H9 (cell line): ENCODE measurements at regions not wholly inside any gene's neighbourhood (a gene's known extent, or its start where the extent isn't known, plus 50 kb on each side); places are given as distances from the start of the nearest gene placed in this dataset.
A peak's percentile ranks its signal among the peaks of the same experiment; 100 is the strongest.

Experiments used
- DNase-seq: peaks from one replicate; pipeline ENCODE4 v3.0.0-alpha.2; 2017
- H2AFZ ChIP-seq: one replicate; pipeline ENCODE4 v1.6.1; 2013; ENCODE audit warnings: mild to moderate bottlenecking, low read length, control low read depth, moderate library complexity
- H2AK5ac ChIP-seq: 2 replicates; pipeline ENCODE4 v1.6.1; 2013; ENCODE audit warnings: low read length, control low read depth, mixed read lengths; ENCODE audit not compliant: insufficient read length
- H2BK120ac ChIP-seq: one replicate; pipeline ENCODE4 v1.6.1; 2013; ENCODE audit warnings: low read depth, mild to moderate bottlenecking, low read length, control low read depth, inconsistent platforms; ENCODE audit not compliant: poor library complexity, severe bottlenecking
- H2BK12ac ChIP-seq: 2 replicates; pipeline ENCODE4 v1.6.1; 2013; ENCODE audit warnings: low read length, control low read depth, mixed read lengths, low read depth; ENCODE audit not compliant: insufficient read length
- H2BK15ac ChIP-seq: 2 replicates; pipeline ENCODE4 v1.6.1; 2013; ENCODE audit warnings: low read depth, low read length, control low read depth
- H2BK20ac ChIP-seq: one replicate; pipeline ENCODE4 v1.6.1; 2013; ENCODE audit warnings: low read depth, mild to moderate bottlenecking, low read length, control low read depth, inconsistent platforms; ENCODE audit not compliant: poor library complexity, severe bottlenecking
- H2BK5ac ChIP-seq: 2 replicates; pipeline ENCODE4 v1.6.1; 2013; ENCODE audit warnings: low read length, control low read depth, mixed read lengths; ENCODE audit not compliant: insufficient read length
- H3K14ac ChIP-seq: 2 replicates; pipeline ENCODE4 v1.6.1; 2013; ENCODE audit warnings: low read length, control low read depth; ENCODE audit not compliant: insufficient read depth
- H3K18ac ChIP-seq: 2 replicates; pipeline ENCODE4 v1.6.1; 2013; ENCODE audit warnings: low read depth, mild to moderate bottlenecking, mixed read lengths, low read length, control low read depth; ENCODE audit not compliant: insufficient read length
- H3K23ac ChIP-seq: 2 replicates; pipeline ENCODE4 v1.6.1; 2013; ENCODE audit warnings: low read length, control low read depth, mixed read lengths, low read depth; ENCODE audit not compliant: insufficient read length
- H3K23me2 ChIP-seq: 2 replicates; pipeline ENCODE4 v1.6.1; 2013; ENCODE audit warnings: low read depth, mild to moderate bottlenecking, mixed read lengths, low read length, control low read depth; ENCODE audit not compliant: insufficient read length, poor library complexity, severe bottlenecking
- H3K27ac ChIP-seq: 2 replicates; pipeline ENCODE4 v1.5.1; 2013; ENCODE audit warnings: low read length, control low read depth, mixed read lengths, low read depth; ENCODE audit not compliant: insufficient read length
- H3K27me3 ChIP-seq: 2 replicates; pipeline ENCODE4 v1.6.1; 2013; ENCODE audit warnings: low read length, control low read depth, inconsistent platforms; ENCODE audit not compliant: insufficient read depth
- H3K4ac ChIP-seq: 2 replicates; pipeline ENCODE4 v1.6.1; 2013; ENCODE audit warnings: low read depth, mild to moderate bottlenecking, control low read depth, inconsistent platforms, low read length, moderate library complexity
- H3K4me1 ChIP-seq: 2 replicates; pipeline ENCODE4 v1.6.1; 2013; ENCODE audit warnings: low read length, control low read depth, inconsistent platforms; ENCODE audit not compliant: insufficient read depth
- H3K4me2 ChIP-seq: 2 replicates; pipeline ENCODE4 v1.6.1; 2013; ENCODE audit warnings: low read length, control low read depth, mixed read lengths; ENCODE audit not compliant: insufficient read length, insufficient read depth
- H3K56ac ChIP-seq: 2 replicates; pipeline ENCODE4 v1.6.1; 2013; ENCODE audit warnings: low read depth, mild to moderate bottlenecking, mixed read lengths, low read length, control low read depth; ENCODE audit not compliant: insufficient read length
- H3K79me1 ChIP-seq: 2 replicates; pipeline ENCODE4 v1.6.1; 2013; ENCODE audit warnings: low read depth, mild to moderate bottlenecking, moderate library complexity, low read length, control low read depth, inconsistent platforms; ENCODE audit not compliant: insufficient read depth, poor library complexity, severe bottlenecking
- H3K79me2 ChIP-seq: 2 replicates; pipeline ENCODE4 v1.6.1; 2013; ENCODE audit warnings: low read length, control low read depth, inconsistent platforms; ENCODE audit not compliant: insufficient read depth
- H3K9ac ChIP-seq: 2 replicates; pipeline ENCODE4 v1.6.1; 2013; ENCODE audit warnings: low read length, control low read depth, mixed read lengths; ENCODE audit not compliant: insufficient read length; ENCODE audit errors: extremely low read depth
- H3K9me3 ChIP-seq: one replicate; pipeline ENCODE4 v1.6.1; 2013; ENCODE audit warnings: low read depth, low read length, inconsistent platforms; ENCODE audit not compliant: control insufficient read depth
- H3T11ph ChIP-seq: one replicate; pipeline ENCODE4 v1.6.1; 2013; ENCODE audit warnings: mild to moderate bottlenecking, low read length, control low read depth, inconsistent platforms
- H4K20me1 ChIP-seq: one replicate; pipeline ENCODE4 v1.6.1; 2013; ENCODE audit not compliant: control insufficient read depth, insufficient read length, insufficient read depth
- H4K5ac ChIP-seq: 2 replicates; pipeline ENCODE4 v1.6.1; 2013; ENCODE audit warnings: low read depth, mild to moderate bottlenecking, mixed read lengths, low read length, control low read depth; ENCODE audit not compliant: insufficient read length
- H4K8ac ChIP-seq: replicated peaks from 2 replicates; pipeline ENCODE4 v1.6.1; 2013; ENCODE audit warnings: low read length, control low read depth, mixed read lengths, low read depth; ENCODE audit not compliant: insufficient read length
- H4K91ac ChIP-seq: 2 replicates; pipeline ENCODE4 v1.6.1; 2013; ENCODE audit warnings: low read depth, mild to moderate bottlenecking, moderate library complexity, mixed read lengths, low read length, control low read depth; ENCODE audit not compliant: insufficient read length
- H3K27ac Mint-ChIP-seq, 3 experiments: 2 replicates in 2 of 3; 3 replicates in 1 of 3; pipeline ENCODE4 v1.8.0; 2020 to 2021; ENCODE audit warnings: mixed read lengths in 3 of 3, mild to moderate bottlenecking in 1 of 3, moderate library complexity in 1 of 3
- H3K27me3 Mint-ChIP-seq: 2 replicates; pipeline ENCODE4 v1.8.0; 2021; ENCODE audit warnings: low read depth, mild to moderate bottlenecking, moderate library complexity, mixed read lengths
- H3K36me3 Mint-ChIP-seq, 3 experiments: 2 replicates in 2 of 3; 3 replicates in 1 of 3; pipeline ENCODE4 v1.8.0; 2020 to 2021; ENCODE audit warnings: low read depth in 3 of 3, mixed read lengths in 3 of 3; ENCODE audit not compliant: insufficient read depth in 1 of 3
- H3K4me1 Mint-ChIP-seq, 2 experiments: 2 replicates each; pipeline ENCODE4 v1.8.0; 2020; ENCODE audit warnings: mixed read lengths in 2 of 2
- H3K4me3 Mint-ChIP-seq, 2 experiments: 2 replicates in 1 of 2; 3 replicates in 1 of 2; pipeline ENCODE4 v1.8.0; 2020 to 2021; ENCODE audit warnings: mild to moderate bottlenecking in 2 of 2, mixed read lengths in 2 of 2, moderate library complexity in 1 of 2
- H3K9me3 Mint-ChIP-seq, 2 experiments: 2 replicates in 1 of 2; 3 replicates in 1 of 2; pipeline ENCODE4 v1.8.0; 2020; ENCODE audit warnings: mild to moderate bottlenecking in 2 of 2, mixed read lengths in 2 of 2, moderate library complexity in 1 of 2
- WGBS: extraction: QIAGEN DNeasy Blood & Tissue Kit; methylation state at CpG from one replicate; pipeline ENCODE4 v1.1.7; 2013; ENCODE audit warnings: missing lambda C conversion rate, low lambda C conversion rate, mixed read lengths; ENCODE audit not compliant: insufficient read length; ENCODE audit errors: extremely low coverage; 5-methylcytosine and 5-hydroxymethylcytosine counted together
- TF ChIP-seq, protein P1 (sequence below): fragments of 200-600 bp; sonication (generic); conservative IDR thresholded peaks from 3 replicates; pipeline ENCODE4 v1.8.0; 2021; ENCODE audit warnings: antibody characterized with exemption, mild to moderate bottlenecking

GRCh38 chr7:118312051-118312450, 87.5 kb downstream of the ANKRD7 start:
- Mint-ChIP-seq H3K4me1 (peaks cover 11 to 13% of the 10 kb centered on the region in 2 experiments), H3K27ac (peak overlapping the region in 2 of 3 experiments; percentile 50 to 63; a peak in 4 of 7 replicates)
- TF ChIP-seq, protein P1, sequence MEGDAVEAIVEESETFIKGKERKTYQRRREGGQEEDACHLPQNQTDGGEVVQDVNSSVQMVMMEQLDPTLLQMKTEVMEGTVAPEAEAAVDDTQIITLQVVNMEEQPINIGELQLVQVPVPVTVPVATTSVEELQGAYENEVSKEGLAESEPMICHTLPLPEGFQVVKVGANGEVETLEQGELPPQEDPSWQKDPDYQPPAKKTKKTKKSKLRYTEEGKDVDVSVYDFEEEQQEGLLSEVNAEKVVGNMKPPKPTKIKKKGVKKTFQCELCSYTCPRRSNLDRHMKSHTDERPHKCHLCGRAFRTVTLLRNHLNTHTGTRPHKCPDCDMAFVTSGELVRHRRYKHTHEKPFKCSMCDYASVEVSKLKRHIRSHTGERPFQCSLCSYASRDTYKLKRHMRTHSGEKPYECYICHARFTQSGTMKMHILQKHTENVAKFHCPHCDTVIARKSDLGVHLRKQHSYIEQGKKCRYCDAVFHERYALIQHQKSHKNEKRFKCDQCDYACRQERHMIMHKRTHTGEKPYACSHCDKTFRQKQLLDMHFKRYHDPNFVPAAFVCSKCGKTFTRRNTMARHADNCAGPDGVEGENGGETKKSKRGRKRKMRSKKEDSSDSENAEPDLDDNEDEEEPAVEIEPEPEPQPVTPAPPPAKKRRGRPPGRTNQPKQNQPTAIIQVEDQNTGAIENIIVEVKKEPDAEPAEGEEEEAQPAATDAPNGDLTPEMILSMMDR: no peak

More at GRCh38 chr7:118312051-118312450, 87.5 kb downstream of the ANKRD7 start:
- H3K79me1 ChIP-seq: no peaks in the 10 kb centered on the region
- H3K79me2 ChIP-seq: no peaks in the 10 kb centered on the region
- WGBS: no CpG with 5 or more reads among the region's 1 CpG
- no peaks in the 10 kb centered on the region for H3K27me3 Mint-ChIP-seq
- no peak overlapping the region for H3K4me2 ChIP-seq
- H3T11ph ChIP-seq: no peak overlapping the region
- H2AK5ac ChIP-seq: no peak overlapping the region
- no peak overlapping the region for H3K18ac ChIP-seq
- peaks cover 7 to 29% (median 9%) of the 10 kb centered on the region in 3 experiments; a peak in 6 of 7 replicates for H3K36me3 Mint-ChIP-seq
- H3K9me3 Mint-ChIP-seq: peaks cover 15 to 18% of the 10 kb centered on the region in 2 experiments; a peak in 4 of 5 replicates
- H3K23me2 ChIP-seq: no peaks in the 10 kb centered on the region
- H3K14ac ChIP-seq: no peak overlapping the region
- no peak for DNase-seq
- H3K4me3 Mint-ChIP-seq: no peak overlapping the region
- no peak overlapping the region for H2BK15ac ChIP-seq
- no peaks in the 10 kb centered on the region for H3K9me3 ChIP-seq
- H3K27me3 ChIP-seq: no peaks in the 10 kb centered on the region
- no peak overlapping the region for H3K27ac ChIP-seq
- no peak overlapping the region for H2BK5ac ChIP-seq
- no peak overlapping the region for H3K4ac ChIP-seq
- no peak overlapping the region for H4K8ac ChIP-seq
- no peak overlapping the region for H2BK120ac ChIP-seq
- no peaks in the 10 kb centered on the region for H3K4me1 ChIP-seq
- no peak overlapping the region for H2AFZ ChIP-seq
- H4K91ac ChIP-seq: no peak overlapping the region
- no peak overlapping the region for H3K23ac ChIP-seq
- no peak overlapping the region for H3K9ac ChIP-seq
- no peaks in the 10 kb centered on the region for H4K20me1 ChIP-seq
- no peak overlapping the region for H3K56ac ChIP-seq
- no peak overlapping the region for H2BK12ac ChIP-seq
- H4K5ac ChIP-seq: no peak overlapping the region
- no peak overlapping the region for H2BK20ac ChIP-seq
